Stomach (tissue), 8 donors: ENCODE measurements at regions not wholly inside any gene's neighbourhood (a gene's known extent, or its start where the extent isn't known, plus 50 kb on each side); places are given as distances from the start of the nearest gene placed in this dataset.

Experiments
- DNase-seq, 2 donors: peaks; one replicate each; pipeline versions ENCODE4 v3.0.0 to v3.0.0-alpha.2; 2013 to 2019
- H3K27ac ChIP-seq, 5 donors: fragments of 200-600 bp in 4 of 5; sonication (generic) in 4 of 5; one replicate each; pipeline ENCODE4 v1.5.1; 2013 to 2019; ENCODE audit warnings: mild to moderate bottlenecking in 1 of 5, moderate library complexity in 1 of 5
- H3K27me3 ChIP-seq, 3 donors: fragments of 200-600 bp; sonication (generic); one replicate each; pipeline ENCODE4 v1.5.1; 2017 to 2019; ENCODE audit warnings: mixed run types in 1 of 3
- H3K36me3 ChIP-seq, 4 donors: fragments of 200-600 bp; sonication (generic); 1 replicate in 3 of 4; 2 replicates in 1 of 4; pipeline ENCODE4 v1.5.1; 2016 to 2019
- H3K4me1 ChIP-seq, 4 donors: fragments of 200-600 bp; sonication (generic); one replicate each; pipeline ENCODE4 v1.5.1; 2016 to 2019
- H3K4me3 ChIP-seq, 4 donors: fragments of 200-600 bp; sonication (generic) in 3 of 4; one replicate each; pipeline ENCODE4 v1.5.1; 2016 to 2019; ENCODE audit warnings: mild to moderate bottlenecking in 1 of 4
- H3K9me3 ChIP-seq, 4 donors: fragments of 200-600 bp; sonication (generic); one replicate each; pipeline ENCODE4 v1.5.1; 2016 to 2019
- EP300 ChIP-seq: sonication (generic); formaldehyde crosslinking; IDR thresholded peaks from one replicate; pipeline ENCODE4 v1.6.1; 2017; ENCODE audit warnings: antibody characterized with exemption
- POLR2A ChIP-seq, 4 donors: fragments of 450-650 bp; IDR thresholded peaks; one replicate each; pipeline ENCODE4 v1.6.1; 2016; ENCODE audit warnings: antibody characterized with exemption in 4 of 4, control low read depth in 2 of 4, mild to moderate bottlenecking in 1 of 4, moderate library complexity in 1 of 4
- POLR2AphosphoS5 ChIP-seq, 3 donors: sonication (generic); formaldehyde crosslinking; IDR thresholded peaks; one replicate each; pipeline ENCODE4 v1.6.1; 2016; ENCODE audit warnings: antibody characterized with exemption in 3 of 3
- WGBS, 5 donors: extraction: QIAGEN DNeasy Blood & Tissue Kit in 3 of 5; methylation state at CpG; one replicate each; pipeline versions ENCODE4 v1.1.5 to v1.1.7; 2013 to 2018; 5-methylcytosine and 5-hydroxymethylcytosine counted together
- intact Hi-C: fragments of 100-400 bp; cut with DNase I; formaldehyde crosslinking; loops from one replicate; pipeline ENCODE4 v1.15.1; 2023; ENCODE audit warnings: low total_unique reads
- TF ChIP-seq, protein P1 (sequence below), 7 experiments: fragments of 450-650 bp in 4 of 7; fragments of 200-600 bp in 3 of 7; sonication (generic) in 3 of 7; IDR thresholded peaks; one replicate each; pipeline ENCODE4 v1.5.1; 2016 to 2019; ENCODE audit warnings: antibody characterized with exemption in 7 of 7, control low read depth in 2 of 7, mild to moderate bottlenecking in 1 of 7
- donor health status: healthy with polysubstance abuse.
- donor health status: Bipolar disorder and iron deficiency.
- donor health status: healthy.

- no peak overlapping the region for H3K4me3 ChIP-seq
- 44 to 54% (median 52%) methylated on average over 3 of the region's 3 CpGs for WGBS, 5 donors
These were observed 651.7 kb upstream of the CCDC54 start for GRCh38 chr3:106725566-106725965.

GRCh38 chr3:106728315-106729098 is 648.7 kb upstream of the CCDC54 start:
- no peaks in the 10 kb centered on the region for H3K4me1 ChIP-seq

More at GRCh38 chr3:106725566-106725965, 651.7 kb upstream of the CCDC54 start:
- TF ChIP-seq, protein P1, sequence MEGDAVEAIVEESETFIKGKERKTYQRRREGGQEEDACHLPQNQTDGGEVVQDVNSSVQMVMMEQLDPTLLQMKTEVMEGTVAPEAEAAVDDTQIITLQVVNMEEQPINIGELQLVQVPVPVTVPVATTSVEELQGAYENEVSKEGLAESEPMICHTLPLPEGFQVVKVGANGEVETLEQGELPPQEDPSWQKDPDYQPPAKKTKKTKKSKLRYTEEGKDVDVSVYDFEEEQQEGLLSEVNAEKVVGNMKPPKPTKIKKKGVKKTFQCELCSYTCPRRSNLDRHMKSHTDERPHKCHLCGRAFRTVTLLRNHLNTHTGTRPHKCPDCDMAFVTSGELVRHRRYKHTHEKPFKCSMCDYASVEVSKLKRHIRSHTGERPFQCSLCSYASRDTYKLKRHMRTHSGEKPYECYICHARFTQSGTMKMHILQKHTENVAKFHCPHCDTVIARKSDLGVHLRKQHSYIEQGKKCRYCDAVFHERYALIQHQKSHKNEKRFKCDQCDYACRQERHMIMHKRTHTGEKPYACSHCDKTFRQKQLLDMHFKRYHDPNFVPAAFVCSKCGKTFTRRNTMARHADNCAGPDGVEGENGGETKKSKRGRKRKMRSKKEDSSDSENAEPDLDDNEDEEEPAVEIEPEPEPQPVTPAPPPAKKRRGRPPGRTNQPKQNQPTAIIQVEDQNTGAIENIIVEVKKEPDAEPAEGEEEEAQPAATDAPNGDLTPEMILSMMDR (IDR thresholded peaks at IDR 0.05), result no peak
- TF ChIP-seq POLR2A (IDR thresholded peaks at IDR 0.05), result no peak
- TF ChIP-seq EP300, result no peak
- Histone ChIP-seq H3K27me3 (no peaks in the 10 kb centered on the region), H3K4me1 (no peaks in the 10 kb centered on the region), H3K9me3 (peaks cover 0 to 8% (median 6%) of the 10 kb centered on the region in 4 donors), H3K27ac (no peak overlapping the region), H3K36me3 (no peaks in the 10 kb centered on the region)
- intact Hi-C loops, result no loop called here
- DNase-seq, result no peak

DNA sequence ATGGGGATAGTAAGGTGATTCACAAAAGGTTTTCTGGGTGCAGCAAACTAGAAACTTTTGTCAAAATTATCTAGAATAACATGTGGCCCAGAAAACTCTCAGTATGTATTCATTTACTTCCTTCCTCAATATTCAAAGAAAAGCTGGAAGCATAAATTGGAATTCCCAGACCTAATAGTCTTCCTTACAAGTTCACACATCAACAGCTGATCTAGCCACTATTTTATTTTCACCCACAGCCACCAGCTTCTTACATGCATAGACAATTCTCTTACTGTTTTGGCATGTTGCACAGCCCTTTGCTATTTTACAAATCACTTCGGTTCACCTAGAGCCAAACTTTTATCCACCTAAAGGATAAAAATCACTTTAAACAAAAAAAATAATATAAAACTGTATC is 647.8 kb upstream of the CCDC54 start:
- Histone ChIP-seq H3K27me3 (no peaks in the 10 kb centered on the region), H3K9me3 (no peaks in the 10 kb centered on the region), H3K36me3 (no peaks in the 10 kb centered on the region), H3K27ac (no peak overlapping the region), H3K4me3 (no peak overlapping the region), H3K4me1 (no peaks in the 10 kb centered on the region)
- no peak for DNase-seq
- intact Hi-C loops, result no loop called here
- WGBS, 5 donors, result 74 to 87% (median 82%) methylated on average over 1 of the region's 1 CpG
- TF ChIP-seq POLR2A (IDR thresholded peaks at IDR 0.05) (no peak), EP300 (no peak), POLR2AphosphoS5 (IDR thresholded peaks at IDR 0.05) (no peak)
- TF ChIP-seq, protein P1 (IDR thresholded peaks at IDR 0.05), result no peak

More at GRCh38 chr3:106728315-106729098, 648.7 kb upstream of the CCDC54 start:
- TF ChIP-seq POLR2AphosphoS5 (IDR thresholded peaks at IDR 0.05), result no peak
- TF ChIP-seq, protein P1 (IDR thresholded peaks at IDR 0.05), result no peak
- TF ChIP-seq EP300, result no peak
- no peak for TF ChIP-seq POLR2A (IDR thresholded peaks at IDR 0.05)
- H3K4me3 ChIP-seq, result no peak overlapping the region
- intact Hi-C loops, result no loop called here
- no peak overlapping the region for H3K27ac ChIP-seq
- H3K36me3 ChIP-seq, result no peaks in the 10 kb centered on the region
- H3K27me3 ChIP-seq, result no peaks in the 10 kb centered on the region
- 66 to 80% (median 78%) methylated on average over 5 of the region's 5 CpGs for WGBS, 5 donors
- no peak for DNase-seq
- H3K9me3 ChIP-seq, result no peaks in the 10 kb centered on the region

DNA sequence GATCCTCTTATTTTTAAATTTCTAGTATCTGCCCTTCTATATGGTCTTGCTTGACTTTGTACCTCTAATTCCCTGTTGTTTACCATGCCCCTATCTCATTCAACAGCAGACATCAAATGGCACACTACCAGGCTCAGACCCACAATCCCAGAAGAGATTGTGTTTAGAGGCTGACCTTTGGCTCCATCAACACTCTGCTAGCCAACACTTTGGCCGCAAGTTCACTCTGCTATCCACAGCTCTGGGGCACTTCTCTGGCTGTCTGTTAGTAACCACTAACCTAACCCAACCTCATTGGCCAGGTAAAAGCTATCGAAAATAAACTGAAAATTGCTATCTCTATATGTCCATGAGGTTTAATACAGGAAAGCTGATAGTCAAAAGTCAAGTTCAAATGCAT is 646.0 kb upstream of the CCDC54 start:
- no peak overlapping the region for H3K4me3 ChIP-seq
- H3K9me3 ChIP-seq, result no peaks in the 10 kb centered on the region
- TF ChIP-seq POLR2A (IDR thresholded peaks at IDR 0.05) (no peak), POLR2AphosphoS5 (IDR thresholded peaks at IDR 0.05) (no peak), EP300 (no peak)
- TF ChIP-seq, protein P1 (IDR thresholded peaks at IDR 0.05), result no peak
- no peaks in the 10 kb centered on the region for H3K27me3 ChIP-seq
- H3K36me3 ChIP-seq, result no peaks in the 10 kb centered on the region
- H3K27ac ChIP-seq, result no peak overlapping the region
- WGBS, 5 donors, result 60 to 80% (median 77%) methylated on average over 2 of the region's 2 CpGs
- intact Hi-C loops, result no loop called here
- DNase-seq, result no peak
- no peaks in the 10 kb centered on the region for H3K4me1 ChIP-seq
